BE2C (cell line): ENCODE measurements at regions not wholly inside any gene's neighbourhood (a gene's known extent, or its start where the extent isn't known, plus 50 kb on each side); places are given as distances from the start of the nearest gene placed in this dataset.
"Not testable (repeated sequence)": the region's sequence is repeated elsewhere in the genome, so short reads cannot be mapped to it uniquely, and the experiment has no call there.

ENCODE experiments used
- DNase-seq: peaks from one replicate; pipeline ENCODE4 v3.0.0-alpha.2; 2020
- H3K27me3 ChIP-seq: fragments of 250-450 bp; sonication (Bioruptor Pico); 2 replicates; pipeline ENCODE4 v1.5.1; 2020; ENCODE audit warnings: mild to moderate bottlenecking
- H3K36me3 ChIP-seq: fragments of 250-450 bp; sonication (Bioruptor Pico); 2 replicates; pipeline ENCODE4 v1.5.1; 2020; ENCODE audit warnings: mild to moderate bottlenecking
- H3K4me1 ChIP-seq: fragments of 250-450 bp; sonication (Bioruptor Pico); 2 replicates; pipeline ENCODE4 v1.5.1; 2020
- H3K4me3 ChIP-seq: 2 replicates; pipeline ENCODE4 v1.5.1; 2011; ENCODE audit warnings: low read depth, low read length
- H3K9me3 ChIP-seq: fragments of 250-450 bp; sonication (Bioruptor Pico); 2 replicates; pipeline ENCODE4 v1.5.1; 2020
- TF ChIP-seq, protein P1 (sequence below): IDR thresholded peaks from 2 replicates; pipeline ENCODE4 v1.5.1; 2012; ENCODE audit warnings: mild to moderate bottlenecking, low read depth, low read length

DNA sequence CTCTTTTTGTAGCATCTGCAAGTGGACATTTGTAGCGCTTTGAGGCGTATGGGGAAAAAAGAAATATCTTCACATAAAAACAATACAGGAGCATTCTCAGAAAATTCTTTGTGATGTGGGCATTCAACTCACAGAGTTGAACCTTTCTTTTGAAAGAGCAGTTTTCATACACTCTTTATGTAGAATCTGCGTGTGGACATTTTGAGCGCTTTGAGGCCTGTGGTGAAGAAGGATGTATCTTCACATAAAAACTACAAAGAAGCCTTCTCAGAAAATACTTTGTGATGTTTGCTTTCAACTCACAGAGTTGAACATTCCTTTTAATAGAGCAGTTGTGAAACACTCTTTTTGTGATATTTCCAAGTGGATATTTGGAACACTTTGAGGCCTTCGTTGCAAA is 598.4 kb upstream of the ZNF337 start:
- no peak overlapping the region for H3K4me3 ChIP-seq
- H3K4me1 ChIP-seq, result no peaks in the 10 kb centered on the region
- TF ChIP-seq, protein P1, sequence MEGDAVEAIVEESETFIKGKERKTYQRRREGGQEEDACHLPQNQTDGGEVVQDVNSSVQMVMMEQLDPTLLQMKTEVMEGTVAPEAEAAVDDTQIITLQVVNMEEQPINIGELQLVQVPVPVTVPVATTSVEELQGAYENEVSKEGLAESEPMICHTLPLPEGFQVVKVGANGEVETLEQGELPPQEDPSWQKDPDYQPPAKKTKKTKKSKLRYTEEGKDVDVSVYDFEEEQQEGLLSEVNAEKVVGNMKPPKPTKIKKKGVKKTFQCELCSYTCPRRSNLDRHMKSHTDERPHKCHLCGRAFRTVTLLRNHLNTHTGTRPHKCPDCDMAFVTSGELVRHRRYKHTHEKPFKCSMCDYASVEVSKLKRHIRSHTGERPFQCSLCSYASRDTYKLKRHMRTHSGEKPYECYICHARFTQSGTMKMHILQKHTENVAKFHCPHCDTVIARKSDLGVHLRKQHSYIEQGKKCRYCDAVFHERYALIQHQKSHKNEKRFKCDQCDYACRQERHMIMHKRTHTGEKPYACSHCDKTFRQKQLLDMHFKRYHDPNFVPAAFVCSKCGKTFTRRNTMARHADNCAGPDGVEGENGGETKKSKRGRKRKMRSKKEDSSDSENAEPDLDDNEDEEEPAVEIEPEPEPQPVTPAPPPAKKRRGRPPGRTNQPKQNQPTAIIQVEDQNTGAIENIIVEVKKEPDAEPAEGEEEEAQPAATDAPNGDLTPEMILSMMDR, result no peak
- no peaks in the 10 kb centered on the region for H3K36me3 ChIP-seq
- no peaks in the 10 kb centered on the region for H3K9me3 ChIP-seq
- DNase-seq, result no peak
- no peaks in the 10 kb centered on the region for H3K27me3 ChIP-seq

DNA sequence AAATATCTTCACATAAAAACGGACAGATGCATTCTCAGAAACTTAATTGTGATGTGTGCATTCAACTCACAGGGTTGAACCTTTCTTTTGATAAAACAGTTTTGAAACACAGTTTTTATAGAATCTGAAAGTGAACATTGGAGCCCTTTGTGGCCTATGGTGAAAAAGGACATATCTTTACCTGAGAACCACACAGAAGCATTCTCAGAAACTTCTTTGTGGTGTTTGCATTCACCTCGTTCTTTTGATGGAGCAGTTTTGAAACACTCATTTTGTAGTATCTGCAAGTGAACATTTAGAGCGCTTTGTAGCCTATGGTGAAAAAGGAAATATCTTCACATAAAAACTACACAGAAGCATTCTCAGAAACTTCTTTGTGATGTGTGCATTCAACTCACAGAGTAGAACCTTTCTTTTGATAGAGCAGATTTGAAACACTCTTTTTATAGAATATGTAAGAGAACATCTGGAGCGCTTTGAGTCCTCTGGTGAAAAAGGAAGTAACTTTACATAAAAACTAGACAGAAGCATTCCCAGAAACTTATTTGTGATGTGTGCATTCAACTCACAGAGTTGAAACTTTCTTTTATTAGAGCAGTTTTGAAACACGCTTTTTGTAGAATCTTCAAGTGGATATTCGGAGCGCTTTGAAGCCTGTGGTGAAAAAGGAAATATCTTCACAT is 591.9 kb upstream of the ZNF337 start:
- H3K4me3 ChIP-seq, H3K4me1 ChIP-seq, H3K36me3 ChIP-seq, H3K27me3 ChIP-seq, DNase-seq, H3K9me3 ChIP-seq: not testable (repeated sequence)

DNA sequence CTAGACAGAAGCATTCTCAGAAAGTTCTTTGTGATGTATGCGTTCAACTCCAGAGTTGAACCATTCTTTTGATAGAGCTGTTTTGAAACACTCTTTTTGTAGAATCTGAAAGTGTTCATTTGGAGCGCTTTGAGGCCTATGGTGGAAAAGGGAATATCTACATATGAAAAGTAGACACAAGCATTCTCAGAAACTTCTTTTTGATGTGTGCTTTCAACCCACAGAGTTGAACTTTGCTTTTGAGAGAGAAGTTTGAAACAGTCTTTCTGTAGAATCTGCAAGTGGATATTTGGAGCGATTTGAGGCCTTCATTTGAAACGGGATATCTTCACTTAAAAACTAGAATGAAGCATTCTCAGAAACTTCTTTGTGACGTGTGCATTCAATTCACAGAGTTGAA is 582.6 kb upstream of the ZNF337 start:
- H3K4me1 ChIP-seq, result no peaks in the 10 kb centered on the region
- H3K36me3 ChIP-seq, result no peaks in the 10 kb centered on the region
- no peaks in the 10 kb centered on the region for H3K9me3 ChIP-seq
- no peak overlapping the region for H3K4me3 ChIP-seq
- H3K27me3 ChIP-seq, result no peaks in the 10 kb centered on the region
- TF ChIP-seq, protein P1, result no peak
- no peak for DNase-seq

DNA sequence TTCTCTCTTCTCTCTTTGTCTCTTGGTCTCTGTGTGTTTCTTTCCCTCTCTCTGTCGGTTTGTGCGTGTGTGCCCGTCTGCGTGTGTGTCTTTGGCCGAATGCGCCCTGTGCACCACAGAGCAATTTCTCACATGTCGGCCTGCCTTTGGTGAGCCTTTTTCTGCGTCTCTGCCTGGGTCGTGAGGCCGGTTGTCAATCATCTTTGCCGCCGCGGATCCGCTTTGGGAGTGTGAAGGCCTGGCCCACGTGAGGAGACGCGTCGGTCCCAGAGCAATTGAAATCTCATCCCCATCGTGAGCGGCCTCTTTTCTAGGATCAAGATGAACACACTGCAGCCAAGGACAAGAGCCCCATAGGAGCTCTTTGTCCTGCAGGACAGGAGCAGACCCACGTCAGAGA is 580.7 kb upstream of the ZNF337 start:
- Histone ChIP-seq H3K27me3 (no peaks in the 10 kb centered on the region), H3K36me3 (no peaks in the 10 kb centered on the region), H3K9me3 (no peaks in the 10 kb centered on the region), H3K4me3 (no peak overlapping the region; the same call in 1 of the 2 replicates), H3K4me1 (no peaks in the 10 kb centered on the region)
- no peak for DNase-seq
- TF ChIP-seq, protein P1, result no peak

DNA sequence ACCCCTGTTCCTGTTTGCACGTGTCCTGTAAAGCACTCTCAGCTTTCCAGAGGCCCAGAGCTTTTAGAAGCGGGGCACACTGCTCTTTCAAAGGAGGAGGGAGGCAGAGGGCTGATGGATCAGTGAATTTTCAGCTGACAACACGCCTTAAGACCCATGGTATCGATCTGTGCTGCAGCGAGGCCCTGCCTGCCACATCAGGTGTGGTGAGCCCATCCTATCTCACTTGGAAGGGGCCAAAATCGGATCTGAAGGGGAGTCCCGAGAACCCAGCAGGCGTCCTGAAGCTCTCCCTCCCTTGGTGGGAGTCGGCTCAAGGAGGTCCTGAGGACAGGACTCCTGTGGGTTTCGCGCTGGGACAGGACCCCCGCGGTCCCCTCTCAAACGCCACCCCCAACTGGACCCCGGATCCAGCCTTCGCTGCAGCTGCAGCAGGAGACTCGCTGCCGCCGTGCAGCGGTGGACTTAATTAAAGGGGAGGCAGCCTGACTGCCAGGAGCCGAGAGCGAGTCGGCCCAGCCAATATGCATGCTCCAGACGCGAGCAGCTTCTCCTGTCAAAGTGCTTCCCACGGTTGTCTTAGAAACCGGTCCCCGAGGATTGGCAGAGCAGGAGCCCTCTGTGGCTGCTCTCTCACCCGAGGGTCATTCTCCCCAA is 580.0 kb upstream of the ZNF337 start:
- Histone ChIP-seq H3K4me1 (no peaks in the 10 kb centered on the region), H3K9me3 (no peaks in the 10 kb centered on the region), H3K4me3 (peak overlapping the region; percentile 40), H3K36me3 (no peaks in the 10 kb centered on the region), H3K27me3 (no peaks in the 10 kb centered on the region)
- peak; percentile 70 for DNase-seq
- TF ChIP-seq, protein P1, result no peak

DNA sequence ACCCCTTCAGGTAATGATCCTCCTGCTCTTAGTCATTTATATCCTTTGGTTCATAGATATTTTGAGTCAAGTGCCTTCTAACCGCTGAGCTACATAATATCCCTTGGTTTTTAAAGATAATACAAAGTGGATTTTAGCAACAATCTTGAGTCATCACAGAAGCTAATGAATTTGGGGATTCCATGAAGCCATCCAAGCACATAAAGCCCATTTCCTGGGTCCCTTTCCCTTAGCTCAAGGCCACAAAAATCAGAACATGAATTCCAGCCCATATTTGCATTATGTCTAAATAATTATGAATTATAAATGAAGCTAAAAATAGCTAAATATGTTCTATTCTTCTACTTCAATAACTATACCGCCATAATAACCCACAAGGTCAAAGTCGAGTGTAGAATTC is 572.1 kb upstream of the ZNF337 start:
- DNase-seq, H3K4me3 ChIP-seq, H3K27me3 ChIP-seq: not testable (repeated sequence)

DNA sequence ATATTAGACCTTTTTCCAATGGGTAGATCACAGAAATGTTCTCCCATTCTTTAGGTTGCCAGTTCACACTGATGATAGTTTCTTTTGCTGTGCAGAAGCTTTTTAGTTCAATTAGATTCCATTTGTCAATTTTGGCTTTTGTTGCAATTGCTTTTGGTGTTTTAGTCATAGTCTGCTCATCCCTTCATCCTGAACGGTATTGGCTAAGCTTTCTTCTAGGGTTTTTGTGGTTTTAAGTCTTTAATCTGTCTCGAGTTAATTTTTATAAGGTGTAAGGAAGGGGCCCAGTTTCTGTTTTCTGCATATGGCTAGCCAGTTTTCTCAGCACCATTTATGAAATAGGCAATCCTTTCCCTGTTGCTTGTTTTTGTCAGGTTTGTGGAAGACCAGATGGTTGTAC is 564.3 kb upstream of the ZNF337 start:
- H3K36me3 ChIP-seq, DNase-seq, H3K4me1 ChIP-seq: not testable (repeated sequence)

More for the DNA sequence above, 572.1 kb upstream of the ZNF337 start:
- not testable (repeated sequence) for H3K4me1 ChIP-seq, H3K9me3 ChIP-seq, H3K36me3 ChIP-seq

DNA sequence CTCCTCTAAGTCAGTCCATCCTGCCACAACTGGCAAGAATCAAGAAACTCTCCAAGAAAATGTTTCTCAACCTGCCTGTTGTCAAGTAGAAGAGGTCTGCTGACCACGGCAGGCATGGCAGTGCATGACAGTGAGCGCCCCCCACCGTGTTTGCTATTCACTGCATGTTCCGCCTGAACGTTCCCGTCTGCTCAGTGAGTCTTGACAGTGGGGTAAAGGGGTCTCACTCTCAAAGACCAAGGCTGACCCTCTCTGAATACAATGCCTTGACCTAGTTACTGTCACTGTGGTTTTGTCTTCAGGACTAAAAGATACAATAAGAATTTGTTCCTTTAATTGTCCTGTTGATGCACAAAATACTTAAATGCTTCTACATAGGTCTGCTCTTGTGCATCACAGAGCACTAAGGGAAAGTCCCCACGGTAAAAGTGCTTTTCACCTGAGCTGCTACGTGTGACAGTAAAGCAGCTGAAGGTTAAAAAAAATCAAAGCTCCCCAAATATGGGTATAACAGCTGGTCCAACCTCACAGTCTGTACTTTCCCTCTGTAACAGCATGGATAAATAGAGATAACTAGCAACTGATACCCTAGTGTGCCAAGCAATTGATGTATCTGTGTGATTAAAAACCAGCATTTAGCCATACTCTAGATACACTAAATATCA is 555.8 kb upstream of the ZNF337 start:
- not testable (repeated sequence) for H3K9me3 ChIP-seq, H3K36me3 ChIP-seq, DNase-seq, H3K4me1 ChIP-seq, H3K4me3 ChIP-seq, H3K27me3 ChIP-seq

More for the DNA sequence above, 564.3 kb upstream of the ZNF337 start:
- not testable (repeated sequence) for H3K9me3 ChIP-seq, H3K4me3 ChIP-seq, H3K27me3 ChIP-seq

DNA sequence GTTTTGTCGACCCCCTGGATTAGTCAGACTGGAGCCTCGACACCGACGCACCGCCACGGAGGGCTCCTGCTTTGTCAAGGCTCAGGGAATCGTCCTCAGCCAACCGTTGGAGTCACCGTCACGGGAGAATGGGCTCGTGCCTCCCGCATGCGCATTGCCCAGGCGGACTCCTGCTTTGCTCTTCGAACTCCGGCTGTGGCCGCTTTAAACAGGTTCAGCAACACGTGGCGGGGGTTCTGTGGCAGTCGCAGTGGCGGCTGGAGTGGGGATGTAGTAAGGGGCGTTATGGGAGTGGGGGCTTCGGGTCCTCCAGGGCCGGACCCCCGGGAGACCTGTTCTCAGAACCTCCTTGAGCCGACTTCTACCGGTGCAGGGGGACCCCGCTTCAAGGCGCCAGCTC is 554.7 kb upstream of the ZNF337 start:
- H3K4me3 ChIP-seq, H3K27me3 ChIP-seq, H3K36me3 ChIP-seq, H3K4me1 ChIP-seq, H3K9me3 ChIP-seq, DNase-seq: not testable (repeated sequence)

DNA sequence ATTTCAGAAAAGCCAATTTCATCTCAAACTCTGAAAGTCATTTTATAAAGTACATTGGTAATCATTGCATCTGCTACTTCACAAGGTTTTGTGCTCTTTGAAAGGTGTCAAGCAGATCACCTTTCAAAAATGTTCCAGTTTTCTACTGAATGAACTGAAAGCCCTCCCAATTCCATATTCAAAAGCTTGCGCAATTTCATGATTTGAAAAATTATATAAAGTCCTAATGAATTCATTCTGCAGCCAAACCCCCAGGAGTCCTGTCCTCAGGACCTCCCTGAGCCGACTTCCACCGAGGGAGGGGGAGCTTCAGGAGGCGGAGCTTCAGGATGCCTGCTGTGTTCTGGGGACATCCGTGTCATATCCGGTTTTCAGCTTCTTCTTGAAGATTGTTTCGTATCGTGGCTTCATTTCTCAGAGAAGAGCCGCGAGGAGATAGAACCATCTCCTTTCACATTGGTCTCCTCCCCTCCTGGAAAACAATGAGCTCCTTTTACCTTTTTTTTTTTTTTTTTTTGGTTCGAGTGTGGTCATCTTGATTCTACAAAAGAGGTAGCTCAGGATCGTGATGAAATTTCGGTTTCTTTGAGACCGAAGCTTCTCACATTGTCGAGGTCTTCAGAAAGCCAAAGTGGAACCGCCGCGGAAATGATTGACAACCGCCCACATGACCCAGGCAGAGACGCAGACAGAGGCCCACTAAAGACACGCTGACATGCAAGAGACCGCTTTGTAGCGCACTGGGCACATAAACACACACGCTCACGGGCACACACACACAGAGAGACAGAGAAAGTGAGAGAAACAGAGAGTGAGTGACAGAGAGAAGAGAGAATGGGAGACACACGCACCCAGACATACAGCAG is 553.8 kb upstream of the ZNF337 start:
- not testable (repeated sequence) for H3K4me3 ChIP-seq, H3K4me1 ChIP-seq, H3K9me3 ChIP-seq, H3K27me3 ChIP-seq, DNase-seq, H3K36me3 ChIP-seq
